VCaP (cell line): ENCODE measurements at regions not wholly inside any gene's neighbourhood (a gene's known extent, or its start where the extent isn't known, plus 50 kb on each side); places are given as distances from the start of the nearest gene placed in this dataset.

Experiments
- H3K27ac ChIP-seq: fragments of 450-650 bp; 2 replicates; pipeline ENCODE4 v1.5.1; 2017
- CTCF ChIP-seq: fragments of 450-650 bp; conservative IDR thresholded peaks from 2 replicates; pipeline ENCODE4 v1.5.1; 2017; ENCODE audit warnings: mild to moderate bottlenecking, moderate library complexity

GRCh38 chr7:52518869-52519268, 516.6 kb upstream of the POM121L12 start:
- no peak for TF ChIP-seq CTCF

GRCh38 chr7:52512656-52513055, 522.8 kb upstream of the POM121L12 start:
- TF ChIP-seq CTCF, result no peak

More at GRCh38 chr7:52518869-52519268, 516.6 kb upstream of the POM121L12 start:
- H3K27ac ChIP-seq, result no peak overlapping the region

GRCh38 chr7:52507546-52508255, 527.7 kb upstream of the POM121L12 start:
- no peak overlapping the region for H3K27ac ChIP-seq
- no peak for TF ChIP-seq CTCF

More at GRCh38 chr7:52512656-52513055, 522.8 kb upstream of the POM121L12 start:
- no peak overlapping the region for H3K27ac ChIP-seq

GRCh38 chr7:52506325-52506724, 529.1 kb upstream of the POM121L12 start:
- no peak overlapping the region for H3K27ac ChIP-seq
- no peak for TF ChIP-seq CTCF

- H3K27ac ChIP-seq, result no peak overlapping the region
- TF ChIP-seq CTCF, result no peak
Measured at GRCh38 chr7:52504561-52504960, 530.9 kb upstream of the POM121L12 start.

- TF ChIP-seq CTCF, result no peak
- no peak overlapping the region for H3K27ac ChIP-seq
Measured at GRCh38 chr7:52502281-52502680, 533.2 kb upstream of the POM121L12 start.

- no peak for TF ChIP-seq CTCF
- no peak overlapping the region for H3K27ac ChIP-seq
Measured at GRCh38 chr7:52501696-52502095, 533.7 kb upstream of the POM121L12 start.
